Suprapubic skin (tissue), 4 donors: ENCODE measurements at regions not wholly inside any gene's neighbourhood (a gene's known extent, or its start where the extent isn't known, plus 50 kb on each side); places are given as distances from the start of the nearest gene placed in this dataset.

ENCODE experiments used
- EP300 ChIP-seq: sonication (generic); formaldehyde crosslinking; IDR thresholded peaks from one replicate; pipeline ENCODE4 v1.6.1; 2017; ENCODE audit warnings: antibody characterized with exemption
- POLR2A ChIP-seq, 2 donors: fragments of 450-650 bp; IDR thresholded peaks; one replicate each; pipeline ENCODE4 v1.6.1; 2017; ENCODE audit warnings: antibody characterized with exemption in 2 of 2, mild to moderate bottlenecking in 2 of 2, moderate library complexity in 2 of 2
- POLR2AphosphoS5 ChIP-seq, 3 donors: sonication (generic); formaldehyde crosslinking; IDR thresholded peaks; one replicate each; pipeline ENCODE4 v1.6.1; 2017; ENCODE audit warnings: antibody characterized with exemption in 3 of 3
- TF ChIP-seq, protein P1 (sequence below), 2 donors: fragments of 200-600 bp in 1 of 2; fragments of 450-650 bp in 1 of 2; sonication (generic) in 1 of 2; IDR thresholded peaks; one replicate each; pipeline ENCODE4 v1.5.1; 2016 to 2019; ENCODE audit warnings: antibody characterized with exemption in 2 of 2, mild to moderate bottlenecking in 1 of 2, moderate library complexity in 1 of 2

DNA sequence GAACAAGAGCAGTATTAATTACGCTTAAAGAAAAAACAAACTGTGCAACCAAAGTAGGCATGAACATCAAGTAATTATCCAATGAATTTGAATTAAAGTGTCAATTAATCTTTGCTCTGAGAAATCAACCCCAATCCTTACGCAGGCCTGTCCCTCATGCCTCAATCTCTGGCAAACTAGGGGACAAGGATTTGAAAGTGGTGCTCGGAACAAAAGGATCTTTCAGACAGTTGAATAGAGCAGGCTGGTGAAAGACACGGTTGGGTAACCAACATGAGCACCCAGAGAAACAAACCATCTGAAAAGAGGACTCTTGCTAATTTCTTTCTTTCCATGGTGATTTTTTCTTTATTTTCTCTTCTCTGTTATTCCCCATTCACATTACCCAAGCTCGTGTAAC, 203.5 kb upstream of the PHF14 start:
- no peak for TF ChIP-seq EP300
- no peak for TF ChIP-seq POLR2A (IDR thresholded peaks at IDR 0.05)
- TF ChIP-seq, protein P1, sequence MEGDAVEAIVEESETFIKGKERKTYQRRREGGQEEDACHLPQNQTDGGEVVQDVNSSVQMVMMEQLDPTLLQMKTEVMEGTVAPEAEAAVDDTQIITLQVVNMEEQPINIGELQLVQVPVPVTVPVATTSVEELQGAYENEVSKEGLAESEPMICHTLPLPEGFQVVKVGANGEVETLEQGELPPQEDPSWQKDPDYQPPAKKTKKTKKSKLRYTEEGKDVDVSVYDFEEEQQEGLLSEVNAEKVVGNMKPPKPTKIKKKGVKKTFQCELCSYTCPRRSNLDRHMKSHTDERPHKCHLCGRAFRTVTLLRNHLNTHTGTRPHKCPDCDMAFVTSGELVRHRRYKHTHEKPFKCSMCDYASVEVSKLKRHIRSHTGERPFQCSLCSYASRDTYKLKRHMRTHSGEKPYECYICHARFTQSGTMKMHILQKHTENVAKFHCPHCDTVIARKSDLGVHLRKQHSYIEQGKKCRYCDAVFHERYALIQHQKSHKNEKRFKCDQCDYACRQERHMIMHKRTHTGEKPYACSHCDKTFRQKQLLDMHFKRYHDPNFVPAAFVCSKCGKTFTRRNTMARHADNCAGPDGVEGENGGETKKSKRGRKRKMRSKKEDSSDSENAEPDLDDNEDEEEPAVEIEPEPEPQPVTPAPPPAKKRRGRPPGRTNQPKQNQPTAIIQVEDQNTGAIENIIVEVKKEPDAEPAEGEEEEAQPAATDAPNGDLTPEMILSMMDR (IDR thresholded peaks at IDR 0.05), result no peak
- no peak for TF ChIP-seq POLR2AphosphoS5 (IDR thresholded peaks at IDR 0.05)
